Caco-2 (cell line): ENCODE measurements at regions not wholly inside any gene's neighbourhood (a gene's known extent, or its start where the extent isn't known, plus 50 kb on each side); places are given as distances from the start of the nearest gene placed in this dataset.

Source experiments
- BruUV-seq: library from RNA; stranded (reverse); fragments of 400-500 nt; replicated peaks from 2 replicates; lab custom pipeline; 2021; lab: Mats Ljungman, UMichigan
- CTCF ChIA-PET: fragments of 300-600 bp; sonication (Branson Sonifier 250); formaldehyde crosslinking; loops from one replicate; lab custom pipeline; 2022; ENCODE audit warnings: antibody characterized with exemption; lab: Charles Lee
- POLR2A ChIA-PET: fragments of 300-600 bp; sonication (Branson Sonifier 250); formaldehyde crosslinking; loops from one replicate; lab custom pipeline; 2022; ENCODE audit warnings: antibody characterized with exemption; lab: Charles Lee
- DNase-seq, 2 experiments: peaks; one replicate each; pipeline versions ENCODE4 v3.0.0 to v3.0.0-alpha.2; 2020 to 2022
- H3K27me3 ChIP-seq: replicated peaks from 2 replicates; pipeline ENCODE4 v1.6.0; 2011; ENCODE audit warnings: low read length; ENCODE audit not compliant: control insufficient read depth, insufficient read depth
- H3K36me3 ChIP-seq: 2 replicates; pipeline ENCODE4 v1.5.1; 2011; ENCODE audit warnings: low read length; ENCODE audit not compliant: control insufficient read depth, insufficient read depth
- H3K4me1 ChIP-seq: fragments of 250-450 bp; sonication (Bioruptor Pico); 2 replicates; pipeline ENCODE4 v1.5.1; 2020; ENCODE audit warnings: mild to moderate bottlenecking
- H3K4me3 ChIP-seq: 2 replicates; pipeline ENCODE4 v1.5.1; 2011; ENCODE audit warnings: low read depth, mild to moderate bottlenecking, control low read depth, low read length
- H3K9me3 ChIP-seq: fragments of 250-450 bp; sonication (Bioruptor Pico); 2 replicates; pipeline ENCODE4 v1.5.1; 2020; ENCODE audit warnings: mild to moderate bottlenecking, moderate library complexity
- H3K27ac Mint-ChIP-seq: one replicate; pipeline ENCODE4 v1.8.0; 2022; ENCODE audit warnings: mixed read lengths; ENCODE audit not compliant: unreplicated experiment
- H3K27me3 Mint-ChIP-seq: one replicate; pipeline ENCODE4 v1.8.0; 2022; ENCODE audit warnings: mixed read lengths; ENCODE audit not compliant: insufficient read depth, unreplicated experiment
- H3K36me3 Mint-ChIP-seq: one replicate; pipeline ENCODE4 v1.8.0; 2022; ENCODE audit warnings: mild to moderate bottlenecking, mixed read lengths; ENCODE audit not compliant: insufficient read depth, unreplicated experiment
- H3K4me1 Mint-ChIP-seq: one replicate; pipeline ENCODE4 v1.8.0; 2022; ENCODE audit warnings: low read depth, mixed read lengths; ENCODE audit not compliant: unreplicated experiment
- H3K4me3 Mint-ChIP-seq: one replicate; pipeline ENCODE4 v1.8.0; 2022; ENCODE audit warnings: mild to moderate bottlenecking, moderate library complexity, mixed read lengths; ENCODE audit not compliant: unreplicated experiment
- H3K9me3 Mint-ChIP-seq: one replicate; pipeline ENCODE4 v1.8.0; 2022; ENCODE audit warnings: mixed read lengths; ENCODE audit not compliant: unreplicated experiment
- intact Hi-C: fragments of 100-400 bp; cut with micrococcal nuclease; formaldehyde crosslinking; loops from one replicate; pipeline ENCODE4 v1.10.0; 2022; ENCODE audit not compliant: unreplicated experiment
- TF ChIP-seq, protein P1 (sequence below), 2 experiments: fragments of 200-600 bp in 1 of 2; IDR thresholded peaks; 1 replicate in 1 of 2; 2 replicates in 1 of 2; pipeline versions ENCODE4 v1.5.1 to v1.8.0; 2011 to 2022; ENCODE audit warnings: antibody characterized with exemption in 1 of 2, control low read depth in 1 of 2, inconsistent platforms in 1 of 2, low read depth in 1 of 2, low read length in 1 of 2, mild to moderate bottlenecking in 1 of 2, moderate library complexity in 1 of 2; ENCODE audit not compliant: insufficient read depth in 1 of 2, severe bottlenecking in 1 of 2, unreplicated experiment in 1 of 2

DNA sequence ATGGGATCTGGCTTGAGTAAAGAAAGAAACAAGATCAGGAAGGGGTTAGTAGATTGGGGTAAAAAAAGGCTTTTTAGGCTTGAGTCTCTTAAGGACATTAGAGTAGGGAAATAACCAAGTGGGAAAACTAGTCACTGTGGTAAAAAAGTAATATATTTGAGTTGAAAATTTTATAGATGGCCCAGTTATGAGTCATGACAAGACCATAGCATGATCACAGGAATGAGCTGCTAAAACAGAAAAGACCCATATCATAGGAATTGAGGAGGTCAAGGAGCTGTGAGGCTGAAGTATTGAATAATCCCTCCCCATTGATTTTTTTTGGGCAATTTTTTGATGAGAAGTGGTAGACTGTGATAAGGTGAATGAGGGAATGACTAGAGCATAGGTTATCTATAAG lies 69.2 kb upstream of the TBC1D5 start:
- no peaks in the 10 kb centered on the region for H3K4me1 ChIP-seq
- Mint-ChIP-seq H3K4me1 (no peaks in the 10 kb centered on the region), H3K36me3 (no peaks in the 10 kb centered on the region), H3K27ac (no peak overlapping the region), H3K4me3 (no peak overlapping the region), H3K9me3 (no peaks in the 10 kb centered on the region), H3K27me3 (no peaks in the 10 kb centered on the region)
- TF ChIP-seq, protein P1, sequence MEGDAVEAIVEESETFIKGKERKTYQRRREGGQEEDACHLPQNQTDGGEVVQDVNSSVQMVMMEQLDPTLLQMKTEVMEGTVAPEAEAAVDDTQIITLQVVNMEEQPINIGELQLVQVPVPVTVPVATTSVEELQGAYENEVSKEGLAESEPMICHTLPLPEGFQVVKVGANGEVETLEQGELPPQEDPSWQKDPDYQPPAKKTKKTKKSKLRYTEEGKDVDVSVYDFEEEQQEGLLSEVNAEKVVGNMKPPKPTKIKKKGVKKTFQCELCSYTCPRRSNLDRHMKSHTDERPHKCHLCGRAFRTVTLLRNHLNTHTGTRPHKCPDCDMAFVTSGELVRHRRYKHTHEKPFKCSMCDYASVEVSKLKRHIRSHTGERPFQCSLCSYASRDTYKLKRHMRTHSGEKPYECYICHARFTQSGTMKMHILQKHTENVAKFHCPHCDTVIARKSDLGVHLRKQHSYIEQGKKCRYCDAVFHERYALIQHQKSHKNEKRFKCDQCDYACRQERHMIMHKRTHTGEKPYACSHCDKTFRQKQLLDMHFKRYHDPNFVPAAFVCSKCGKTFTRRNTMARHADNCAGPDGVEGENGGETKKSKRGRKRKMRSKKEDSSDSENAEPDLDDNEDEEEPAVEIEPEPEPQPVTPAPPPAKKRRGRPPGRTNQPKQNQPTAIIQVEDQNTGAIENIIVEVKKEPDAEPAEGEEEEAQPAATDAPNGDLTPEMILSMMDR (IDR thresholded peaks at IDR 0.05; ENCODE audit: insufficient read depth in 1 of 2, low read depth in 1 of 2, low read length in 1 of 2, severe bottlenecking in 1 of 2, unreplicated experiment in 1 of 2), result no peak
- no peak for DNase-seq
- H3K9me3 ChIP-seq, result no peaks in the 10 kb centered on the region
- intact Hi-C loops, result loop anchor here (1.0 kb wide), 1 partner anchor 166 kb away; no protein-coding TSS in a partner anchor
- H3K36me3 ChIP-seq, result no peaks in the 10 kb centered on the region
- no peaks in the 10 kb centered on the region for H3K27me3 ChIP-seq
- H3K4me3 ChIP-seq, result no peak overlapping the region
- ChIA-PET POLR2A (no interaction called here), CTCF (no interaction called here)
- no TSS peak for BruUV-seq

DNA sequence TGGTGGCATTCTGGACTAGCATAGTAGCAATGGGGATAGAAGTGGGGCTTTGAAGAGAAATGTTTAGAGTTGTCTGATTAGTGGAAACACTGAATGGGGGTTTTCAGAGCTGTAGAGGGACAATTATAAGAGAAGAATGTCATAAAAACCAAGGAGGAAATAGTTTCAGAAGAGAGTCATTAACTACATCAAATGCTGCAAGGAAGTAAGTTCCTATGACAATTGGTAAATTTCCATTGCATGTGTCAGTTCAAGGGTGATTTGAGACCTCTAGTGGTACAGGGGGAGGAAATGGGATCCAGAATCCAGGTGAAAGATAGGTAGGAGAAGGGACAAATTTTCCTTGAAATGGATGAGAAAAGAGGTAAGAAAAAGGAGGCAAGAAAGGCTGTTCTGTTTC lies 68.3 kb upstream of the TBC1D5 start:
- ChIA-PET CTCF (interaction anchor here (1.1 kb wide), 1 partner anchor 30 kb away, joined by 3 read pairs; no protein-coding TSS in a partner anchor), POLR2A (no interaction called here)
- DNase-seq, result no peak
- Mint-ChIP-seq H3K9me3 (no peaks in the 10 kb centered on the region), H3K36me3 (no peaks in the 10 kb centered on the region), H3K4me3 (no peak overlapping the region), H3K27me3 (no peaks in the 10 kb centered on the region), H3K4me1 (no peaks in the 10 kb centered on the region), H3K27ac (no peak overlapping the region)
- Histone ChIP-seq H3K27me3 (no peaks in the 10 kb centered on the region), H3K36me3 (no peaks in the 10 kb centered on the region), H3K4me1 (no peaks in the 10 kb centered on the region), H3K4me3 (no peak overlapping the region), H3K9me3 (no peaks in the 10 kb centered on the region)
- BruUV-seq, result no TSS peak
- intact Hi-C loops, result loop anchor here (1.0 kb wide), 1 partner anchor 165 kb away; no protein-coding TSS in a partner anchor
- TF ChIP-seq, protein P1 (IDR thresholded peaks at IDR 0.05; ENCODE audit: insufficient read depth in 1 of 2, low read depth in 1 of 2, low read length in 1 of 2, severe bottlenecking in 1 of 2, unreplicated experiment in 1 of 2), result peak in 1 of 2 experiments; percentile 39

DNA sequence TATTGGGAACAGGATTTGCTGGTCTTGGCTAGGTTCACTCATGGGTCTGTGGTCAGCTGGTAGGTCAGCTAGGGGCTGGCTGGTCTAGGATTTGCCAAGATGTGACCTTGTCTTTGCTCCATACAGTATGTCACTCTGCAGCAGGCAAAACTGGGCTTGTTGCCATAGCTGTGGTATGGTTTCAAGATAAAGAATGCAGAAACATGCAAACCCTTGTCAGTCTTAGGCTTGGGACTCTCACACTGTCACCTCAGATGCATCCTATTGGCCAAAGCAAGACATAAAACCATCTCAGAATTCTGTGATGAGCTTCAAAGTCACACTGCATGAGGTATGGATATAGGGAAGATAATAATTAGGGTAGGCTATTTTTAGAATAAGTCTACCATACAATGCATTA lies 66.6 kb upstream of the TBC1D5 start:
- H3K4me1 Mint-ChIP-seq, result no peaks in the 10 kb centered on the region
- no peaks in the 10 kb centered on the region for H3K27me3 Mint-ChIP-seq
- H3K27ac Mint-ChIP-seq, result no peak overlapping the region
- TF ChIP-seq, protein P1 (IDR thresholded peaks at IDR 0.05; ENCODE audit: insufficient read depth in 1 of 2, low read depth in 1 of 2, low read length in 1 of 2, severe bottlenecking in 1 of 2, unreplicated experiment in 1 of 2), result no peak
- H3K4me1 ChIP-seq, result no peaks in the 10 kb centered on the region
- DNase-seq, result no peak
- no peaks in the 10 kb centered on the region for H3K9me3 ChIP-seq
- H3K36me3 ChIP-seq, result no peaks in the 10 kb centered on the region
- intact Hi-C loops, result no loop called here
- BruUV-seq, result no TSS peak
- no peaks in the 10 kb centered on the region for H3K36me3 Mint-ChIP-seq
- POLR2A ChIA-PET, result no interaction called here
- H3K4me3 Mint-ChIP-seq, result no peak overlapping the region
- H3K27me3 ChIP-seq, result no peaks in the 10 kb centered on the region
- CTCF ChIA-PET, result interaction anchor here (1.1 kb wide), 1 partner anchor 164 kb away, joined by 3 read pairs; no protein-coding TSS in a partner anchor
- H3K9me3 Mint-ChIP-seq, result no peaks in the 10 kb centered on the region
- H3K4me3 ChIP-seq, result no peak overlapping the region
